ENCODE measurements at regions not wholly inside any gene's neighbourhood (a gene's known extent, or its start where the extent isn't known, plus 50 kb on each side); places are given as distances from the start of the nearest gene placed in this dataset.

DNA sequence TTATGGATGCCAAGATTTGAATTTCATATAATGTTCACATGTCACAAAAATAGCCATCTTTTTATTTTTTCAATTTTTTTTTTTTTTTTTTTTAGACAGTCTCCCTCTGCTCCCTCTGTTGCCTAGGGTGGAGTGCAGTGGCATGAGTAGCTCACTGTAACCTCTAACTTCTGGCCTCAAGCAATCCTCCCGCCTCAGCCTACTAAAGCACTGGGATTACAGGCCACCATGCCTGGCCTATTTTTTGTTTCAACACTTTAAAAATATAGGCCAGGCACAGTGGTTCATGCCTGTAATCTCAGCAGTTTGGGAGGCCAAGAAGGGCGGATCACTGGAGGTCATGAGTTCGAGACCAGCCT is 246.3 kb downstream of the SKIDA1 start:
- H3K27me3 ChIP-seq (ENCODE audit: control insufficient read depth in 3 of 3, insufficient read depth in 3 of 3, low read depth in 1 of 3, low read length in 3 of 3): no peaks in the 10 kb centered on the region
- peaks cover 6 to 10% of the 10 kb centered on the region in 2 donors for H3K4me1 ChIP-seq (ENCODE audit: control insufficient read depth in 2 of 2, insufficient read depth in 1 of 2, low read depth in 1 of 2, low read length in 2 of 2)
- no peak overlapping the region for H2AK5ac ChIP-seq (ENCODE audit: low read depth, low read length)
- H3K4me3 ChIP-seq (ENCODE audit: low read length in 2 of 2): no peak overlapping the region
- no peak overlapping the region for H3K4ac ChIP-seq (ENCODE audit: low read length)
- H4K91ac ChIP-seq (ENCODE audit: low read depth, low read length, poor library complexity): no peak overlapping the region
- H2BK12ac ChIP-seq (ENCODE audit: low read length): no peak overlapping the region
- H2BK5ac ChIP-seq (ENCODE audit: low read length): no peak overlapping the region
- no peak overlapping the region for H3K27ac ChIP-seq (replicated peaks; ENCODE audit: low read length)
- no peak overlapping the region for H2BK15ac ChIP-seq (ENCODE audit: low read length)
- H2AFZ ChIP-seq (ENCODE audit: low read length): peak overlapping the region; percentile 70
- H3K4me2 ChIP-seq (ENCODE audit: insufficient read depth, low read length, poor library complexity, severe bottlenecking): no peak overlapping the region
- no peak overlapping the region for H4K8ac ChIP-seq (ENCODE audit: low read depth, low read length)
- peaks cover 0 to 2% of the 10 kb centered on the region in 2 donors for H3K9me3 ChIP-seq (replicated peaks in 1 of 2; ENCODE audit: control insufficient read depth in 2 of 2, insufficient read depth in 1 of 2, low read depth in 1 of 2, low read length in 2 of 2)
- H3K79me1 ChIP-seq (ENCODE audit: low read depth, low read length): no peaks in the 10 kb centered on the region
- no peak overlapping the region for H2BK120ac ChIP-seq (ENCODE audit: low read depth, low read length)
- no CpG with 5 or more reads among the region's 3 CpGs for WGBS, 2 donors (ENCODE audit: extremely low coverage in 2 of 2, insufficient read length in 2 of 2, insufficient replicate concordance in 1 of 2)
- no peak overlapping the region for H3K23ac ChIP-seq (ENCODE audit: low read depth, low read length, poor library complexity)
- H3K36me3 ChIP-seq (replicated peaks in 1 of 2; ENCODE audit: control insufficient read depth in 2 of 2, insufficient read depth in 2 of 2, low read length in 2 of 2): no peaks in the 10 kb centered on the region
- no peak overlapping the region for H3K18ac ChIP-seq (ENCODE audit: low read length)
- DNase-seq (ENCODE audit: low spot score): no peak
- H3K14ac ChIP-seq (ENCODE audit: low read length): no peak overlapping the region
- no peak overlapping the region for H3K9ac ChIP-seq (ENCODE audit: low read depth, low read length, poor library complexity)

- peak overlapping the region; percentile 70 for H2AFZ ChIP-seq (ENCODE audit: low read length)
- peak; percentile 90 for DNase-seq (ENCODE audit: low spot score)
- H3K18ac ChIP-seq (ENCODE audit: low read length): no peak overlapping the region
- peak overlapping the region; percentile 27 for H2AK5ac ChIP-seq (ENCODE audit: low read depth, low read length)
- no peak overlapping the region for H3K14ac ChIP-seq (ENCODE audit: low read length)
- H3K4me3 ChIP-seq (ENCODE audit: low read length in 2 of 2): no peak overlapping the region
- H3K9ac ChIP-seq (ENCODE audit: low read depth, low read length, poor library complexity): no peak overlapping the region
- H3K79me1 ChIP-seq (ENCODE audit: low read depth, low read length): no peaks in the 10 kb centered on the region
- no peak overlapping the region for H2BK120ac ChIP-seq (ENCODE audit: low read depth, low read length)
- no peak overlapping the region for H2BK12ac ChIP-seq (ENCODE audit: low read length)
- no CpG with 5 or more reads among the region's 8 CpGs for WGBS, 2 donors (ENCODE audit: extremely low coverage in 2 of 2, insufficient read length in 2 of 2, insufficient replicate concordance in 1 of 2)
- H3K4me2 ChIP-seq (ENCODE audit: insufficient read depth, low read length, poor library complexity, severe bottlenecking): no peak overlapping the region
- H3K23ac ChIP-seq (ENCODE audit: low read depth, low read length, poor library complexity): no peak overlapping the region
- H4K91ac ChIP-seq (ENCODE audit: low read depth, low read length, poor library complexity): no peak overlapping the region
- H2BK5ac ChIP-seq (ENCODE audit: low read length): no peak overlapping the region
- H4K8ac ChIP-seq (ENCODE audit: low read depth, low read length): no peak overlapping the region
- no peak overlapping the region for H3K4ac ChIP-seq (ENCODE audit: low read length)
- no peaks in the 10 kb centered on the region for H3K27me3 ChIP-seq (ENCODE audit: control insufficient read depth in 3 of 3, insufficient read depth in 3 of 3, low read depth in 1 of 3, low read length in 3 of 3)
- no peak overlapping the region for H2BK15ac ChIP-seq (ENCODE audit: low read length)
- no peaks in the 10 kb centered on the region for H3K36me3 ChIP-seq (replicated peaks in 1 of 2; ENCODE audit: control insufficient read depth in 2 of 2, insufficient read depth in 2 of 2, low read length in 2 of 2)
- H3K9me3 ChIP-seq (replicated peaks in 1 of 2; ENCODE audit: control insufficient read depth in 2 of 2, insufficient read depth in 1 of 2, low read depth in 1 of 2, low read length in 2 of 2): peaks cover 0 to 2% of the 10 kb centered on the region in 2 donors
- H3K27ac ChIP-seq (replicated peaks; ENCODE audit: low read length): no peak overlapping the region
- H3K4me1 ChIP-seq (ENCODE audit: control insufficient read depth in 2 of 2, insufficient read depth in 1 of 2, low read depth in 1 of 2, low read length in 2 of 2): peaks cover 6 to 10% of the 10 kb centered on the region in 2 donors
Observed at GRCh38 chr10:21278491-21279216, 246.8 kb downstream of the SKIDA1 start.

GRCh38 chr10:21273400-21273968 is 252.0 kb downstream of the SKIDA1 start:
- WGBS, 2 donors (ENCODE audit: extremely low coverage in 2 of 2, insufficient read length in 2 of 2, insufficient replicate concordance in 1 of 2): no CpG with 5 or more reads among the region's 3 CpGs

GRCh38 chr10:21272643-21273399 is 252.7 kb downstream of the SKIDA1 start:
- H3K36me3 ChIP-seq (replicated peaks in 1 of 2; ENCODE audit: control insufficient read depth in 2 of 2, insufficient read depth in 2 of 2, low read length in 2 of 2): no peaks in the 10 kb centered on the region
- H3K4me1 ChIP-seq (ENCODE audit: control insufficient read depth in 2 of 2, insufficient read depth in 1 of 2, low read depth in 1 of 2, low read length in 2 of 2): no peaks in the 10 kb centered on the region
- H4K8ac ChIP-seq (ENCODE audit: low read depth, low read length): no peak overlapping the region
- H3K9ac ChIP-seq (ENCODE audit: low read depth, low read length, poor library complexity): no peak overlapping the region
- H3K4ac ChIP-seq (ENCODE audit: low read length): no peak overlapping the region
- no peak overlapping the region for H3K27ac ChIP-seq (replicated peaks; ENCODE audit: low read length)
- no peaks in the 10 kb centered on the region for H3K79me1 ChIP-seq (ENCODE audit: low read depth, low read length)
- H2BK120ac ChIP-seq (ENCODE audit: low read depth, low read length): no peak overlapping the region
- H3K9me3 ChIP-seq (replicated peaks in 1 of 2; ENCODE audit: control insufficient read depth in 2 of 2, insufficient read depth in 1 of 2, low read depth in 1 of 2, low read length in 2 of 2): peaks cover 0 to 2% of the 10 kb centered on the region in 2 donors
- H3K18ac ChIP-seq (ENCODE audit: low read length): no peak overlapping the region
- DNase-seq (ENCODE audit: low spot score): no peak
- H3K27me3 ChIP-seq (ENCODE audit: control insufficient read depth in 3 of 3, insufficient read depth in 3 of 3, low read depth in 1 of 3, low read length in 3 of 3): no peaks in the 10 kb centered on the region
- no peak overlapping the region for H3K23ac ChIP-seq (ENCODE audit: low read depth, low read length, poor library complexity)
- H3K4me2 ChIP-seq (ENCODE audit: insufficient read depth, low read length, poor library complexity, severe bottlenecking): no peak overlapping the region
- H2AK5ac ChIP-seq (ENCODE audit: low read depth, low read length): no peak overlapping the region
- H3K4me3 ChIP-seq (ENCODE audit: low read length in 2 of 2): no peak overlapping the region
- H3K14ac ChIP-seq (ENCODE audit: low read length): no peak overlapping the region
- no peak overlapping the region for H2BK15ac ChIP-seq (ENCODE audit: low read length)
- no CpG with 5 or more reads among the region's 4 CpGs for WGBS, 2 donors (ENCODE audit: extremely low coverage in 2 of 2, insufficient read length in 2 of 2, insufficient replicate concordance in 1 of 2)
- no peak overlapping the region for H2AFZ ChIP-seq (ENCODE audit: low read length)
- no peak overlapping the region for H4K91ac ChIP-seq (ENCODE audit: low read depth, low read length, poor library complexity)
- H2BK12ac ChIP-seq (ENCODE audit: low read length): no peak overlapping the region
- no peak overlapping the region for H2BK5ac ChIP-seq (ENCODE audit: low read length)

More at GRCh38 chr10:21273400-21273968, 252.0 kb downstream of the SKIDA1 start:
- Histone ChIP-seq H3K79me1 (ENCODE audit: low read depth, low read length) (no peaks in the 10 kb centered on the region), H3K4me2 (ENCODE audit: insufficient read depth, low read length, poor library complexity, severe bottlenecking) (no peak overlapping the region), H2AFZ (ENCODE audit: low read length) (no peak overlapping the region), H3K4me1 (ENCODE audit: control insufficient read depth in 2 of 2, insufficient read depth in 1 of 2, low read depth in 1 of 2, low read length in 2 of 2) (no peaks in the 10 kb centered on the region), H3K14ac (ENCODE audit: low read length) (peak overlapping the region; percentile 11), H3K18ac (ENCODE audit: low read length) (no peak overlapping the region), H3K4me3 (ENCODE audit: low read length in 2 of 2) (no peak overlapping the region), H4K8ac (ENCODE audit: low read depth, low read length) (no peak overlapping the region), H3K27me3 (ENCODE audit: control insufficient read depth in 3 of 3, insufficient read depth in 3 of 3, low read depth in 1 of 3, low read length in 3 of 3) (no peaks in the 10 kb centered on the region), H3K23ac (ENCODE audit: low read depth, low read length, poor library complexity) (peak overlapping the region; percentile 9), H3K36me3 (replicated peaks in 1 of 2; ENCODE audit: control insufficient read depth in 2 of 2, insufficient read depth in 2 of 2, low read length in 2 of 2) (no peaks in the 10 kb centered on the region), H3K4ac (ENCODE audit: low read length) (no peak overlapping the region), H3K9ac (ENCODE audit: low read depth, low read length, poor library complexity) (no peak overlapping the region), H2BK120ac (ENCODE audit: low read depth, low read length) (no peak overlapping the region), H2BK15ac (ENCODE audit: low read length) (no peak overlapping the region), H4K91ac (ENCODE audit: low read depth, low read length, poor library complexity) (no peak overlapping the region), H3K27ac (replicated peaks; ENCODE audit: low read length) (no peak overlapping the region), H2AK5ac (ENCODE audit: low read depth, low read length) (peak overlapping the region; percentile 5), H2BK12ac (ENCODE audit: low read length) (no peak overlapping the region), H2BK5ac (ENCODE audit: low read length) (no peak overlapping the region), H3K9me3 (replicated peaks in 1 of 2; ENCODE audit: control insufficient read depth in 2 of 2, insufficient read depth in 1 of 2, low read depth in 1 of 2, low read length in 2 of 2) (peaks cover 0 to 2% of the 10 kb centered on the region in 2 donors)
- DNase-seq (ENCODE audit: low spot score): no peak

Measured in neuronal stem cell (in vitro differentiated cells).